ENCODE measurements at regions not wholly inside any gene's neighbourhood (a gene's known extent, or its start where the extent isn't known, plus 50 kb on each side); places are given as distances from the start of the nearest gene placed in this dataset.

GRCh38 chr2:14565666-14566065 lies 66.9 kb upstream of the LRATD1 start (continued):
- TF ChIP-seq CTCF (conservative IDR thresholded peaks at IDR 0.05; ENCODE audit: low read depth in 2 of 2), result no peak
- TF ChIP-seq ZNF114 (CRISPR knock-in tag; IDR thresholded peaks at IDR 0.05), result no peak
- no peak for TF ChIP-seq EZH2 (IDR thresholded peaks at IDR 0.05; ENCODE audit: low read depth, unreplicated experiment)
- TF ChIP-seq EZH2phosphoT487 (IDR thresholded peaks at IDR 0.05; ENCODE audit: unreplicated experiment), result no peak
- no peak for TF ChIP-seq REST (IDR thresholded peaks at IDR 0.05; ENCODE audit: unreplicated experiment)
- no peak for TF ChIP-seq ETS1 (IDR thresholded peaks at IDR 0.05)
- no peak for TF ChIP-seq JUNB (IDR thresholded peaks at IDR 0.05; ENCODE audit: unreplicated experiment)
- no peak for TF ChIP-seq NANOG (IDR thresholded peaks at IDR 0.05; ENCODE audit: borderline replicate concordance)

- Mint-ChIP-seq H3K27ac (no peak overlapping the region), H3K36me3 (ENCODE audit: low read depth) (no peaks in the 10 kb centered on the region), H3K4me1 (peaks cover 4% of the 10 kb centered on the region; the same call in 2 of the 3 replicates), H3K27me3 (ENCODE audit: insufficient read depth, low read depth, poor library complexity) (no peaks in the 10 kb centered on the region), H3K9me3 (no peaks in the 10 kb centered on the region), H3K4me3 (no peak overlapping the region)
- Histone ChIP-seq H3K4me2 (no peak overlapping the region), H2AFZ (no peak overlapping the region), H3K27me3 (ENCODE audit: insufficient read depth) (no peaks in the 10 kb centered on the region), H3K79me2 (replicated peaks; ENCODE audit: insufficient read depth) (no peaks in the 10 kb centered on the region), H3K4me3 (no peak overlapping the region), H4K20me1 (replicated peaks; ENCODE audit: insufficient read depth) (no peaks in the 10 kb centered on the region), H3K27ac (ENCODE audit: low read depth) (no peak overlapping the region), H3F3A (replicated peaks; ENCODE audit: low read depth) (no peaks in the 10 kb centered on the region), H3K9me2 (ENCODE audit: insufficient read depth) (peaks cover 4% of the 10 kb centered on the region; the same call in 1 of the 2 replicates), H3K36me3 (ENCODE audit: insufficient read depth) (no peaks in the 10 kb centered on the region), H3K4me1 (ENCODE audit: insufficient read depth) (no peaks in the 10 kb centered on the region)
- ATAC-seq, result no peak
- no peak for DNase-seq (ENCODE audit: low spot score)
- TF ChIP-seq POLR2AphosphoS5 (IDR thresholded peaks at IDR 0.05; ENCODE audit: low read depth) (no peak), ZNF114 (CRISPR knock-in tag; IDR thresholded peaks at IDR 0.05) (no peak), JUNB (IDR thresholded peaks at IDR 0.05; ENCODE audit: unreplicated experiment) (no peak), EZH2phosphoT487 (IDR thresholded peaks at IDR 0.05; ENCODE audit: unreplicated experiment) (no peak), CREB1 (CRISPR knock-in tag; IDR thresholded peaks at IDR 0.05; ENCODE audit: low read depth) (no peak), ZNF462 (CRISPR knock-in tag; IDR thresholded peaks at IDR 0.05) (no peak)
Observed at GRCh38 chr2:14567561-14567960, 65.0 kb upstream of the LRATD1 start.
